OCI-LY1 (cell line): ENCODE measurements at regions not wholly inside any gene's neighbourhood (a gene's known extent, or its start where the extent isn't known, plus 50 kb on each side); places are given as distances from the start of the nearest gene placed in this dataset.

Source experiments
- H2AFZ ChIP-seq: fragments of 200-600 bp; sonication (generic), shearing (Covaris generic); 2 replicates; pipeline ENCODE4 v1.6.0; 2014; ENCODE audit warnings: antibody characterized with exemption, mild to moderate bottlenecking, low read length
- H3F3A ChIP-seq: fragments of 200-600 bp; sonication (generic), shearing (Covaris generic); 2 replicates; pipeline ENCODE4 v1.6.0; 2014; ENCODE audit warnings: mild to moderate bottlenecking, antibody characterized with exemption, low read length, moderate library complexity; ENCODE audit not compliant: insufficient read depth
- H3K27ac ChIP-seq: fragments of 200-600 bp; sonication (generic); 2 replicates; pipeline ENCODE4 v1.5.1; 2014; ENCODE audit warnings: low read length, mixed run types, mild to moderate bottlenecking, low read depth; ENCODE audit not compliant: poor library complexity, severe bottlenecking
- H3K27me3 ChIP-seq: fragments of 200-600 bp; sonication (generic); 2 replicates; pipeline ENCODE4 v1.6.0; 2014; ENCODE audit warnings: antibody characterized with exemption, mild to moderate bottlenecking, low read length, moderate library complexity; ENCODE audit not compliant: insufficient read depth
- H3K36me3 ChIP-seq: fragments of 200-600 bp; sonication (generic); 2 replicates; pipeline ENCODE4 v1.6.1; 2014; ENCODE audit warnings: mild to moderate bottlenecking, antibody characterized with exemption, low read length, moderate library complexity, mixed read lengths; ENCODE audit not compliant: insufficient read depth
- H3K4me1 ChIP-seq: fragments of 200-600 bp; sonication (generic); 2 replicates; pipeline ENCODE4 v1.5.1; 2014; ENCODE audit warnings: mild to moderate bottlenecking, low read length, moderate library complexity; ENCODE audit not compliant: insufficient read depth, severe bottlenecking
- H3K4me2 ChIP-seq: fragments of 200-600 bp; sonication (generic), shearing (Covaris generic); 2 replicates; pipeline ENCODE4 v1.6.1; 2014; ENCODE audit warnings: low read length
- H3K4me3 ChIP-seq: fragments of 200-600 bp; sonication (generic); 2 replicates; pipeline ENCODE4 v1.5.1; 2014; ENCODE audit warnings: low read length, low read depth, mild to moderate bottlenecking, mixed read lengths; ENCODE audit not compliant: poor library complexity, severe bottlenecking
- H3K79me2 ChIP-seq: fragments of 200-600 bp; shearing (Covaris generic); 2 replicates; pipeline ENCODE4 v1.6.1; 2016; ENCODE audit warnings: mixed run types, low read length, mixed read lengths; ENCODE audit not compliant: insufficient read depth
- H3K9ac ChIP-seq: fragments of 200-600 bp; sonication (generic), shearing (Covaris generic); 2 replicates; pipeline ENCODE4 v1.6.1; 2014; ENCODE audit warnings: mild to moderate bottlenecking, low read length, mixed read lengths
- H3K9me2 ChIP-seq: fragments of 200-600 bp; sonication (generic), shearing (Covaris generic); 2 replicates; pipeline ENCODE4 v1.6.1; 2014; ENCODE audit warnings: low read depth, mild to moderate bottlenecking, low read length, mixed read lengths
- H3K9me3 ChIP-seq: fragments of 200-600 bp; shearing (Covaris generic); 2 replicates; pipeline ENCODE4 v1.6.1; 2014; ENCODE audit warnings: low read length, mixed read lengths
- H4K20me1 ChIP-seq: fragments of 200-600 bp; sonication (generic), shearing (Covaris generic); 2 replicates; pipeline ENCODE4 v1.6.0; 2016; ENCODE audit warnings: mild to moderate bottlenecking, low read length; ENCODE audit not compliant: insufficient read depth
- EZH2 ChIP-seq: fragments of 200-600 bp; sonication (generic), shearing (Covaris generic); IDR thresholded peaks from 2 replicates; pipeline ENCODE4 v1.8.0; 2017; ENCODE audit warnings: borderline replicate concordance, mixed run types, mild to moderate bottlenecking, antibody characterized with exemption, low read length, moderate library complexity, mixed read lengths
- TF ChIP-seq, protein P1 (sequence below): fragments of 200-600 bp; sonication (generic), shearing (Covaris generic); IDR thresholded peaks from 2 replicates; pipeline ENCODE4 v1.5.1; 2017; ENCODE audit warnings: mild to moderate bottlenecking, antibody characterized with exemption, low read length, moderate library complexity, mixed read lengths

DNA sequence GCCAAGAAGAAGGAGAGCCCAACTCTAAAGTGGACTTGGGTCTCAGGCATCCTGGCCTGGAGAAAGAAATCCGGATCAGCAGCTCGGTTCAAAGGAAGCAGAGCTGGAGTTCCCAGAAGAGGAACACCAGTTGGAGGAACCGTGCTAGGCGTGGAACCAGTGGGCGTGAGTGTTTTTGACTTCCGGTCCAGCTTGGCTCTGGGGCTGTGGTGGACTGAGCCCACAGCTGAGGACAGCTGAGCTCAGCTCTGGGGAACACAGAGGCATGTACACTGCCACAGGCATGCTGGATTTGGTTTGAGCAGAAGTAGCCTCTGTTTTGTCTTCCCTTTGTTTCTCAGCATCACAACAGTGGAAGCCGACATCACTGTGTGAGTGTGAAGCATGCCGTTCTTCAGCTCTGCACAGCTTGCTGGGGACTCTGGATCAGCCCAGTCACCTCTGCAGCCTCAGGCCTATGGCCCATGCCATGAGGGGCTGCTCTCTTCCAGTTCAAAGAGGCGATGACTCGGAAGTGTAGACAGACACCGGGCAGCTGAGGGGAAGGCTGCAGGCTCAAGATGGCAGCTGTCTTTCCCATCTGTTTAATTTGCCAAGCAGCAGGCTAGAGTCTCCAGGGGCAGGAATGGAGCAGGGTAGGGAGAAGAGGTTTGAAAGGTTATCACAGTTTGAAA, 185.8 kb upstream of the UBE3A start:
- H3F3A ChIP-seq = no peaks in the 10 kb centered on the region
- no peak overlapping the region for H3K9ac ChIP-seq
- H3K9me3 ChIP-seq = no peaks in the 10 kb centered on the region
- no peaks in the 10 kb centered on the region for H3K79me2 ChIP-seq
- H2AFZ ChIP-seq = no peak overlapping the region
- H4K20me1 ChIP-seq = no peaks in the 10 kb centered on the region
- TF ChIP-seq, protein P1, sequence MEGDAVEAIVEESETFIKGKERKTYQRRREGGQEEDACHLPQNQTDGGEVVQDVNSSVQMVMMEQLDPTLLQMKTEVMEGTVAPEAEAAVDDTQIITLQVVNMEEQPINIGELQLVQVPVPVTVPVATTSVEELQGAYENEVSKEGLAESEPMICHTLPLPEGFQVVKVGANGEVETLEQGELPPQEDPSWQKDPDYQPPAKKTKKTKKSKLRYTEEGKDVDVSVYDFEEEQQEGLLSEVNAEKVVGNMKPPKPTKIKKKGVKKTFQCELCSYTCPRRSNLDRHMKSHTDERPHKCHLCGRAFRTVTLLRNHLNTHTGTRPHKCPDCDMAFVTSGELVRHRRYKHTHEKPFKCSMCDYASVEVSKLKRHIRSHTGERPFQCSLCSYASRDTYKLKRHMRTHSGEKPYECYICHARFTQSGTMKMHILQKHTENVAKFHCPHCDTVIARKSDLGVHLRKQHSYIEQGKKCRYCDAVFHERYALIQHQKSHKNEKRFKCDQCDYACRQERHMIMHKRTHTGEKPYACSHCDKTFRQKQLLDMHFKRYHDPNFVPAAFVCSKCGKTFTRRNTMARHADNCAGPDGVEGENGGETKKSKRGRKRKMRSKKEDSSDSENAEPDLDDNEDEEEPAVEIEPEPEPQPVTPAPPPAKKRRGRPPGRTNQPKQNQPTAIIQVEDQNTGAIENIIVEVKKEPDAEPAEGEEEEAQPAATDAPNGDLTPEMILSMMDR = no peak
- no peaks in the 10 kb centered on the region for H3K9me2 ChIP-seq
- no peaks in the 10 kb centered on the region for H3K4me1 ChIP-seq
- H3K4me3 ChIP-seq = no peak overlapping the region
- no peaks in the 10 kb centered on the region; the same call in 1 of the 2 replicates for H3K27me3 ChIP-seq
- H3K4me2 ChIP-seq = no peak overlapping the region
- H3K27ac ChIP-seq = no peak overlapping the region
- no peaks in the 10 kb centered on the region for H3K36me3 ChIP-seq

DNA sequence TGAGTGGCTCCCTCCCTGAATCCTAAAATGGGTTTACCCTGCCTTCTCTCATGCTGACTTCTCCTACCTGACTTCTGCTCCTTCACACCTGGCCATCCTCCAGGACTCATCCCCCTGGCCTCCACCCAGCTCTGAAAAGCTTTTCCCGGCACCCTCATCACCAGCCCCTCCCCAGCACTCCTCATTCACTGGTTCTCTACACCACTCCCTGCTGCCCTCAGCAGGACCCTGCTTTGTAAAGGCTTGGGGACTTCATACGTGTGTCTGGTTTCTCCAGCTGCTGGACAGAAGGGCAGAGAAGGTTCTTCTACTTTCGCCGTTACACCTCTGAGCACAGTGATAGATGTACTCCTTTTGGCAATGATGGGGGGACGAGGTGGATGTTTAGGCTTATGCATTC, 184.9 kb upstream of the UBE3A start:
- no peak for TF ChIP-seq EZH2
- TF ChIP-seq, protein P1 = no peak
- no peaks in the 10 kb centered on the region for H3K36me3 ChIP-seq
- no peaks in the 10 kb centered on the region for H3K79me2 ChIP-seq
- no peaks in the 10 kb centered on the region for H3K9me3 ChIP-seq
- no peak overlapping the region for H2AFZ ChIP-seq
- no peak overlapping the region for H3K4me2 ChIP-seq
- no peaks in the 10 kb centered on the region; the same call in 1 of the 2 replicates for H3K27me3 ChIP-seq
- no peaks in the 10 kb centered on the region for H3F3A ChIP-seq
- no peak overlapping the region for H3K9ac ChIP-seq
- H3K27ac ChIP-seq = no peak overlapping the region
- H3K9me2 ChIP-seq = no peaks in the 10 kb centered on the region
- no peaks in the 10 kb centered on the region for H4K20me1 ChIP-seq
- no peaks in the 10 kb centered on the region for H3K4me1 ChIP-seq
- H3K4me3 ChIP-seq = no peak overlapping the region

DNA sequence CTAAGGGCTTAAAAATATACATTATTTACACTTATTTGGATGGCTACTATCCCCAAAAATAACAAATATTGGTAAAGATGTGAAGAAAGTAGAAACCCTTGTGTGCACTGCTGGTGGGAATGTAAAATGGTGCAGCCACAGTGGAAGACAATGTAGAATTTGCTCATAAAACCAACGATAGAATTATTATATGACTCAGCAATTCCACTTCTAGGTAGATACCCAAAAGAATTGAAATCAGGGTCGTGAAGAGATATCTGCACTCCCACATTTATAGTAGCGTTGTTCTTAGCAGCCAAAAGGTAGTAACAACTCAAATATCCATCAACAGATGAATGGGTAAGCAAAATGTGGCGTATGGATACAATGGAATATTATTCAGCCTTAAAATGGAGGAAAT, 181.6 kb upstream of the UBE3A start:
- no peak for TF ChIP-seq EZH2
- TF ChIP-seq, protein P1 = no peak
- Histone ChIP-seq H3K9me2 (no peaks in the 10 kb centered on the region), H3F3A (no peaks in the 10 kb centered on the region)

More for the DNA sequence above, 181.6 kb upstream of the UBE3A start:
- H3K4me3 ChIP-seq = no peak overlapping the region
- no peaks in the 10 kb centered on the region for H4K20me1 ChIP-seq
- H3K27ac ChIP-seq = no peak overlapping the region
- no peaks in the 10 kb centered on the region; the same call in 1 of the 2 replicates for H3K27me3 ChIP-seq
- no peaks in the 10 kb centered on the region for H3K36me3 ChIP-seq
- no peaks in the 10 kb centered on the region for H3K79me2 ChIP-seq
- H2AFZ ChIP-seq = no peak overlapping the region
- no peak overlapping the region for H3K9ac ChIP-seq
- no peak overlapping the region for H3K4me2 ChIP-seq
- no peaks in the 10 kb centered on the region for H3K4me1 ChIP-seq
- no peaks in the 10 kb centered on the region for H3K9me3 ChIP-seq
